ENCODE measurements at regions not wholly inside any gene's neighbourhood (a gene's known extent, or its start where the extent isn't known, plus 50 kb on each side); places are given as distances from the start of the nearest gene placed in this dataset.
"Not testable (repeated sequence)": the region's sequence is repeated elsewhere in the genome, so short reads cannot be mapped to it uniquely, and the experiment has no call there.

DNA sequence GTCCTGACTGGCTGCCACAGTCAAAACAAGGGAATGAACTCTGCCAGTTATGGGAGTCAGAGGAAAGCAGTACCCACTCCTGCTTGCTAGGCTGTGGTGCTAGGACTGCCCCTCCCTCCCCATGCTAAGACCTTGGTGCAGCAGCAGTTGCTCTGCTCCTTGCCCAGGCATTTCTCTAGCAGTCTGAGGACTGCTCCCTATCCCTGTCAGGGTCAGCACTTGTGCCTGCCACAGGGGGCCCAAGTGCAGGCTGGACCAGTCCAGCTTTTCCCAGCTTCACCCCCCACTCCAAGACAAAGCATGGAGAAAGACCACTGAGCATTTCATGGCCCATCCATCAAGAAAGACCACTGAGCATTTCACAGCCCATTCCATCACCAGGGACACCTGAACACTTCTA, 305.8 kb upstream of the CLEC14A start:
- TF ChIP-seq EZH2 (IDR thresholded peaks at IDR 0.05; ENCODE audit: borderline replicate concordance): no peak
- no peak for TF ChIP-seq EZH2phosphoT487 (IDR thresholded peaks at IDR 0.05; ENCODE audit: low read depth, severe bottlenecking, unreplicated experiment)
- TF ChIP-seq, protein P1, sequence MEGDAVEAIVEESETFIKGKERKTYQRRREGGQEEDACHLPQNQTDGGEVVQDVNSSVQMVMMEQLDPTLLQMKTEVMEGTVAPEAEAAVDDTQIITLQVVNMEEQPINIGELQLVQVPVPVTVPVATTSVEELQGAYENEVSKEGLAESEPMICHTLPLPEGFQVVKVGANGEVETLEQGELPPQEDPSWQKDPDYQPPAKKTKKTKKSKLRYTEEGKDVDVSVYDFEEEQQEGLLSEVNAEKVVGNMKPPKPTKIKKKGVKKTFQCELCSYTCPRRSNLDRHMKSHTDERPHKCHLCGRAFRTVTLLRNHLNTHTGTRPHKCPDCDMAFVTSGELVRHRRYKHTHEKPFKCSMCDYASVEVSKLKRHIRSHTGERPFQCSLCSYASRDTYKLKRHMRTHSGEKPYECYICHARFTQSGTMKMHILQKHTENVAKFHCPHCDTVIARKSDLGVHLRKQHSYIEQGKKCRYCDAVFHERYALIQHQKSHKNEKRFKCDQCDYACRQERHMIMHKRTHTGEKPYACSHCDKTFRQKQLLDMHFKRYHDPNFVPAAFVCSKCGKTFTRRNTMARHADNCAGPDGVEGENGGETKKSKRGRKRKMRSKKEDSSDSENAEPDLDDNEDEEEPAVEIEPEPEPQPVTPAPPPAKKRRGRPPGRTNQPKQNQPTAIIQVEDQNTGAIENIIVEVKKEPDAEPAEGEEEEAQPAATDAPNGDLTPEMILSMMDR (IDR thresholded peaks at IDR 0.05; ENCODE audit: poor library complexity): no peak
- no peaks in the 10 kb centered on the region for H3K36me3 ChIP-seq (replicated peaks; ENCODE audit: insufficient read depth, low read depth)
- no peak overlapping the region for H3K27ac ChIP-seq
- no peaks in the 10 kb centered on the region for H4K20me1 ChIP-seq (ENCODE audit: insufficient read depth, poor library complexity, severe bottlenecking)
- no peaks in the 10 kb centered on the region for H3K4me1 ChIP-seq (ENCODE audit: insufficient read depth)
- DNase-seq (ENCODE audit: low spot score): no peak
- no peaks in the 10 kb centered on the region for H3K79me2 ChIP-seq
- no peak overlapping the region for H2AFZ ChIP-seq
- no peak overlapping the region for H3K4me2 ChIP-seq
- no peaks in the 10 kb centered on the region for H3K27me3 ChIP-seq
- H3K9me3 ChIP-seq (ENCODE audit: low read depth): no peaks in the 10 kb centered on the region
- H3K9me2 ChIP-seq (replicated peaks; ENCODE audit: insufficient read depth): no peaks in the 10 kb centered on the region
- no peak overlapping the region for H3K4me3 ChIP-seq

- Histone ChIP-seq H3K9me3 (ENCODE audit: low read depth) (no peaks in the 10 kb centered on the region), H3K9me2 (replicated peaks; ENCODE audit: insufficient read depth) (no peaks in the 10 kb centered on the region), H3K4me1 (ENCODE audit: insufficient read depth) (no peaks in the 10 kb centered on the region), H3K79me2 (no peaks in the 10 kb centered on the region), H4K20me1 (ENCODE audit: insufficient read depth, poor library complexity, severe bottlenecking) (no peaks in the 10 kb centered on the region), H3K27ac (no peak overlapping the region), H2AFZ (no peak overlapping the region), H3K36me3 (replicated peaks; ENCODE audit: insufficient read depth, low read depth) (no peaks in the 10 kb centered on the region), H3K4me3 (no peak overlapping the region), H3K27me3 (no peaks in the 10 kb centered on the region), H3K4me2 (no peak overlapping the region)
- 59% methylated on average over 2 of the region's 2 CpGs for WGBS (ENCODE audit: low lambda C conversion rate, missing lambda C conversion rate)
- no peak for DNase-seq (ENCODE audit: low spot score)
- TF ChIP-seq EZH2phosphoT487 (IDR thresholded peaks at IDR 0.05; ENCODE audit: low read depth, severe bottlenecking, unreplicated experiment) (no peak), EZH2 (IDR thresholded peaks at IDR 0.05; ENCODE audit: borderline replicate concordance) (no peak)
- TF ChIP-seq, protein P1 (IDR thresholded peaks at IDR 0.05; ENCODE audit: poor library complexity): no peak
Measured at GRCh38 chr14:38559711-38560110, 303.8 kb upstream of the CLEC14A start.

DNA sequence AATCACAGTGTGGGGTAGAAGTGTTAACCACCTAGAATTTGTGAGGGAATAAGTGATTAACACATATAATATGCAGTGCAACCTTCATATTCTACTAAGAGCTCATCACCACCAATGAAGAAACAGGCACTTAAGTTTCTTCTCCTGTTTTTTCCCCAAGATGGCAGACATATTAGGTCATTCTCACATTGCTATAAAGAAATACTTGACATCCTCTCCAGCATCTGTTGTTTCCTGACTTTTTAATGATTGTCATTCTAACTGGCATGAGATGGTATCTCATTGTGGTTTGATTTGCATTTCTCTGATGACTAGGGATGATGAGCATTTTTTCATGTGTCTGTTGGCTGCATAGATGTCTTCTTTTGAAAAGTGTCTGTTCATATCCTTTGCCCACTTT, 301.5 kb upstream of the CLEC14A start:
- not testable (repeated sequence) for H3K9me3 ChIP-seq (ENCODE audit: low read depth); H3K9me2 ChIP-seq (replicated peaks; ENCODE audit: insufficient read depth); H4K20me1 ChIP-seq (ENCODE audit: insufficient read depth, poor library complexity, severe bottlenecking); H3K4me2 ChIP-seq; DNase-seq (ENCODE audit: low spot score); H3K79me2 ChIP-seq; H3K4me1 ChIP-seq (ENCODE audit: insufficient read depth); H3K36me3 ChIP-seq (replicated peaks; ENCODE audit: insufficient read depth, low read depth); H3K4me3 ChIP-seq; H3K27ac ChIP-seq; H2AFZ ChIP-seq; H3K27me3 ChIP-seq

DNA sequence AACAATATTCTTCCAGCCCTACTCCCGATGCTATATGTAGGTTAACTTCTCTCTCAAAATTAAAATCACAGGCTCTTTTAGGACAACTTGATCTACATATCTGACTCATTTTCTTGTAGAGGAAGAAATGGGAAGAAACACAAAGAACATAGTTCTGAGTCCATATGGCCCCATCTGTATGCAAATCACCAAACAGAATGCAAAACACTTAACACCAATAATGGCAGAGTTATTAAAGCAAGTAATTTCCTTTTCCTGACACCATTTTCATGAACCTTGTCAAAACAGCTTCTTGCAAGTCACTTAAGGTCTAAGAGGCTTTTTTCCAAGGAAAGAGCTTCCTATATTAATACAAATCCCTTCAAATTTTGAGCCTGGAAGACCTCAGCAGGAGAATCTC, 300.4 kb upstream of the CLEC14A start:
- Histone ChIP-seq H3K79me2 (no peaks in the 10 kb centered on the region), H3K9me2 (replicated peaks; ENCODE audit: insufficient read depth) (no peaks in the 10 kb centered on the region), H3K27me3 (no peaks in the 10 kb centered on the region), H4K20me1 (ENCODE audit: insufficient read depth, poor library complexity, severe bottlenecking) (no peaks in the 10 kb centered on the region), H3K4me3 (no peak overlapping the region), H3K36me3 (replicated peaks; ENCODE audit: insufficient read depth, low read depth) (no peaks in the 10 kb centered on the region), H3K4me1 (ENCODE audit: insufficient read depth) (no peaks in the 10 kb centered on the region), H3K4me2 (no peak overlapping the region), H3K9me3 (ENCODE audit: low read depth) (no peaks in the 10 kb centered on the region), H2AFZ (no peak overlapping the region), H3K27ac (no peak overlapping the region)
- no peak for TF ChIP-seq EZH2 (IDR thresholded peaks at IDR 0.05; ENCODE audit: borderline replicate concordance)
- TF ChIP-seq EZH2phosphoT487 (IDR thresholded peaks at IDR 0.05; ENCODE audit: low read depth, severe bottlenecking, unreplicated experiment): no peak
- TF ChIP-seq, protein P1 (IDR thresholded peaks at IDR 0.05; ENCODE audit: poor library complexity): no peak
- no peak for DNase-seq (ENCODE audit: low spot score)
- 75% methylated on average over 1 of the region's 1 CpG for WGBS (ENCODE audit: low lambda C conversion rate, missing lambda C conversion rate)
